HG03280 (cell line): ENCODE measurements at regions not wholly inside any gene's neighbourhood (a gene's known extent, or its start where the extent isn't known, plus 50 kb on each side); places are given as distances from the start of the nearest gene placed in this dataset.

Experiments used
- ATAC-seq: cut with Tn5 transposase; IDR thresholded peaks from one replicate; pipeline ENCODE4 v1.9.1; 2021; ENCODE audit warnings: mild to moderate bottlenecking, moderate library complexity; ENCODE audit not compliant: unreplicated experiment

DNA sequence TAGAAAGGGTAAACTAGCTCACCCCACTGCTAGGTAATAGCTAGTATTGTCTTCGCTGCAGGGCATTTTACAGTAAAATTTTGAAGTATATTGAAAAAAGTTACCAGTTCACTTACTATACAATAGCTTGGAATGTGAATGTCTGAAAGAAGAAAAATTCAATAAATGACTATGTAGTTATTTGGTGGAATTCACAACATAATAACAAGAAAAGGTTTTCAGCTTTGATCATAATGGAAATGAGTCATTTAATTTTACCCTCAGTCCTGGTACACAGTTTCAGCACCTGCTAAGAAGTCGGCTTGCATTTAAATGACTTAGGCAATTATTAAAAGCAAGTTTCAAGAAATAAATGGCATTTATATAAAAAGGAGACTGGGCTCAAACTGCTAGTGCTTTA is 90.4 kb downstream of the NUP35 start:
- ATAC-seq = peak; percentile 68

DNA sequence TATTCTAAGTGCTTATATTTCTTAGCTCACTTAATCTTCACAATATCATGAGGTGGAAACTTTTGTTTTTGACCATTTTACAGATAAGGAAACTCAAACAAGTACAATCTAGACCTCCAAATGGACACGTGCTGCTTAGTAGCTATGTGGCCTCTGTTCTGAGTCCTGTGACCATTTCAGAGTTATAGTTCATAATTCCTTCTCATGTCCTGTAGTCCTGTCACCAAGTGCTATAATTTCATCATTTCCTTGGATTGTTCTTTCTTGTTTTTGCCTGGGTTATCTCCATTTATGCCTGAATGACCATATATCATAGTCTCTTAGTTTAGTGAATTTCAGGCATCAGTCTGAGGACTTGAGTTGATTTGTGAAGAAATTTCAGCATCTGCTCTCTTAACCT is 91.7 kb downstream of the NUP35 start:
- no peak for ATAC-seq

DNA sequence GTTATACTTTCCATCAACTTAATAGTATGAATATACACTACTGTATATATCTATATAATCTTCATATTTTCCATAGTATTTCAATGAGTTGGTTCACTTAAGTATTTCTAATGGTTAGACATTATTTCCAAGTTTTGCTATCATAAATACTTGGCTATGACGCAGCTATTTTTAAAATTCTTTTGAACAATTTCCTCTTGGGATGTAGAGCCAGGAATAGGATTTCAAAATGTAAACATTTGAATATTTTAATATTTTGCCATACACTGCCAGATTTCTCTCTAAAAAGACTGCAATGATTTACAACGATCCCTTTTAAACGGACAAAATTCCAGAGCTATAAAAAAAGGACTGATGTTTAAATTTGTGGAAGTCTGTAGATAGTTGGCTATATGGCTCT is 95.6 kb downstream of the NUP35 start:
- ATAC-seq = no peak

DNA sequence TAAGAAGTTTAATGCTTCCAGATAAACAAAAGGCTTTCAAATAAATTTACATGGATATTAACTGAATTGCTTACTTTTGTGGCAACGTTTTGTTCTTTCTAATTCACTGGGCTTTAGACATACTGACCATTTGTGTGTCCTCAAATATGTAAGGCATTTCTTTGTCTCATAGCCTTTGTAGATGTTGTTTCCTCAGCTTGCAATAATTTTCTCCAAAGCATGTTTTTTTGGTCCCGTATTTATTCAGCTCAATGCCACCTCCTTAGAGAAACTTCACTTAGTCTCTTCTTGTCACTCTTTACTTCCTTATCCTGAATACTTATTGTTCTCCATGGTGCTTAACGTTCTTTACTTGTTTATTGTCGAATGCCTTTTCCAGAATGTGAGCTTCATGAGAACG is 98.5 kb downstream of the NUP35 start:
- ATAC-seq = no peak

DNA sequence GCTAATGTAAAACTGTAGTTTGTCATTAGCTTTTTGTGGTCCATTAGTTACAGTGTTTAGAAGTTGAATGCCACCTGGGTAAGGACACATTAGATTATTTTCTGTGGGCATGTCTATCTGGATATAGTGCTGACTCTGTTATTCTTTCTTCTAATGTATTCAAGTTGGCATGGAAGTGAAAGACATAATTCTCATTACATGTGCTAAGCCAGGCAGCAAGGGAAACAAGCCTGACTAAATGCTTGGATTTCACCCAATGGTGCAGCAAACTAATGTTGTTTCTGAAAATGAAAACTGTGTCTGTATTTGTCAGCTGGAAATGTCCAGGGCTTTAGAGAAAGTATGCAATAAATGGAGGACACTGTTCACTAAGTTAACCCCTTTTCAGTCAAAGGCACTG is 100.7 kb downstream of the NUP35 start:
- no peak for ATAC-seq

DNA sequence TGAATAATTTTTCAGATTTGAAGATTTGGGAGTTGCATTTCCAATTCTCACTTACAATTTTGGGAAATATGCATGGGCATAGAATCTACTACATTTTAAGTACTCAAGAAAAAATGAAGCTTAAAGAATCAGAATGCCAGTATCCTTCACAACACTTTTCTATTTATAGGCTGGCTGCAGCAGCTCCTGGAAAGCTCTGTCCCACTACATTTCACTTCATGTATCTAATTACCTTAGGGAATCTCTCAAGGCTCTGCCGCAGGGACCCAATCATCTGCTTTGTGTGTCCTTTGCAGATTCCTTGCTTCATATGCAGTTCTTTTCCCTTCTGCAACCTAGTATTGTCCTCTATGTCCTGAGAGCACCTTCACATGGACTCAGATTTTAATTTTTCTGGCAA is 102.9 kb downstream of the NUP35 start:
- ATAC-seq = no peak

DNA sequence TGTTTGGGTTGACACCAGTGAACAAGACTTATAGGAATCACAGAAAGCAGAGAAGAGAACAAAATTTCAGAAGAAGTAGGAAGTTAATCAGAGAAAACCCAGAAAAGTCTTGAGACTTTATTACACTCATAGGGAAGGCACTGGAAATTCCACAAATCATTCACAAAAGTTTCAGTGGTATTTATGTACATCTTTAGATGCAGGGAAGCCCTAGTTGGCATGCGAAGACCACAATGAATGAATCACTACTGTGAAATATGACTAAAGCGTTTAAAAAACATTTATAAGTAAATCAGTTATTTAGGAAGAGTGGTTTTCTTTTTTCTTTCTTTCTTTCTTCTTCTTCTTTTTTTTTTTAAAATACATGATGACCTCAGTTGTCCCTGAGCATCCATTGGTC is 105.1 kb downstream of the NUP35 start:
- no peak for ATAC-seq

DNA sequence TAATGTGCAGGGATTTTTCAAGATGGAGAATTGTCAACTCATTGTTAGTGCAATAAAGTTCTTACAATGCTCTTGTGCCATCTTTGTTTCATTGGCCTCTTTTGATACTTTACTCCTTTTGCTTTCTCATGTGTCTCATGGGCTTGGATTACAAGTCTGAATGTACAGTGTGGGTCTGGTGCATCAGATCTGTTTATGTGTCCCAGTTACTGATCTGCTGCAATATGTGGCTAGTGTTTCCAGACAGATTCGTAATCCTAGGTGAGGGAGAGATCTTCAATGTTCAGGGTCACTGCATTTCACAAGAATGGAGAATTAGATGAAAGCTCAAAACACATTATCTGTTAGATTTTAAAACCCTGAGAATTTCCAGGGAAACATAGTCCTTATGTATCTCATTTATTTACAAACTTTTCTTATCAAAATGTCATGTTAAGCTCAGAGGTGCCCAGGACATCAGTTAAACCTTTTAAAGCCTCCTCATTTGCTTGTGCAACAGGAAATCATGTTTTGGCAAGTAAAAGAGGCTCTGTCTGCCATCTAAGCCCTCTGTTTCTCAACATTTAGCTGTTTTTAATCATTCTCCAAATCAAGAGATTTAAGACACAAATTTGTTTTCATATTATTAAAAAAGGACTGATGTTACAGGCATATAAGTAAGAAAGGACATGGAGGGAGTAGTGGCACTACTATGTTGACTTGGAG is 108.1 kb downstream of the NUP35 start:
- no peak for ATAC-seq

DNA sequence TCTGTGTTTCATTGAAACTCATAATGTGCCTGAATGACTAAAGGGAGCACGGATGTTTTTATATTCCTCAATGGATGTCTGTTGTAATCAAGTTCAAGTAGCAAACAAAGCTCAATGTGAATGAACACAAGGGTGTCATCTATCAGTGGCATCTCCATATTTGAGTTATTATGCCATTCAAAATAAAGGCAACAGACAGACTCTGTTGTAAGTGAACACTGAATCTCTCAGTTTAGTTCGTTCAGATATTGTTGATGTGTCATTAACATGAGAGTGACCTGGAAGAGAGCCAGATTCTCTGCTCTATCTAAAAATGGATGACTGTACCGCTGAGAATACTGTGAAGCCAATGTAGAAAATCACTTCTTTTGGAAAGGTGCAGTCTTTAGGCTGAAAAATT is 118.7 kb downstream of the NUP35 start:
- no peak for ATAC-seq

DNA sequence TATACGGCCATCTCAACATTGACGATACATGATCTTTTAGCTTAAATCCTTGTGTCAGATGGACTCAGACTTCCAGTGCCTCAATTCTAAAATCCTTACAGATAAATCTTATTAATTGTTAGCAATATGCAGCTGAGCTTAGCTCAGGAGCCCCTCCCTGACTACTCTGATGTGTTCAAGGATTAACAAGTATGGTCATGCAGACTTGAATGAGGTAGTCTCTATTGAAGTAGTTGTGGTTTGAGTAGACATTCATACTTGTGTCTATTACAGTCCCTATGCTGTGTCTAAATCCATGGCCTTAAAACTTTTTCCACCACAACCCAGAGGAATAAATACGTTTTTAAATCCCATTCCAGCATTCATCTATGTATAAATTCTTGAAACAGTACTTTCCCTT is 119.5 kb downstream of the NUP35 start:
- no peak for ATAC-seq

DNA sequence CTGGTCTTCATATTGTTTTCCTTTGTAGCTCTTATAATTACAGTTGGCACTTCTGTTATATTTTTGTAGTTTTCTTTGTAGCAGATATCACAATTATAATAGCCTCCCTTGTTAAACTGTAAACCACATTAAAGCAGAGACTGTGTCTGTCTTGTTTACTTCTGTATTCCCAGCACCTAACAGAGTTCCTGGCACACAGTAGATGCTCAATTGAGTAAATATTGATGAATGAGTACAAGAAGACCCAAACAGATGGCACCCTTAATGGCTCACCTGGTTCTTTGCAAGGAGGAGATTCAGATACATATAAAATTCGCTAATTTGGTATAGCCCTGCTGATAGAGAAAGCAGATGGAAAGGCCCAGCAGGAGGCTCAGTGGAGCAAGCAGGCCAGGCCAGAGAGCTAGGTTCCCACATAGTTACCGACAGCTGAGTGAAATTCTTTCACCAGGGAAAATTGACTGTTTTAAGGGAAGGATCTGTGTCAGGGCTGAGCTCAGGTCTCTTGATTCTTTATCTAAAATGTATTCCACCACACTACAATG is 120.1 kb downstream of the NUP35 start:
- no peak for ATAC-seq

DNA sequence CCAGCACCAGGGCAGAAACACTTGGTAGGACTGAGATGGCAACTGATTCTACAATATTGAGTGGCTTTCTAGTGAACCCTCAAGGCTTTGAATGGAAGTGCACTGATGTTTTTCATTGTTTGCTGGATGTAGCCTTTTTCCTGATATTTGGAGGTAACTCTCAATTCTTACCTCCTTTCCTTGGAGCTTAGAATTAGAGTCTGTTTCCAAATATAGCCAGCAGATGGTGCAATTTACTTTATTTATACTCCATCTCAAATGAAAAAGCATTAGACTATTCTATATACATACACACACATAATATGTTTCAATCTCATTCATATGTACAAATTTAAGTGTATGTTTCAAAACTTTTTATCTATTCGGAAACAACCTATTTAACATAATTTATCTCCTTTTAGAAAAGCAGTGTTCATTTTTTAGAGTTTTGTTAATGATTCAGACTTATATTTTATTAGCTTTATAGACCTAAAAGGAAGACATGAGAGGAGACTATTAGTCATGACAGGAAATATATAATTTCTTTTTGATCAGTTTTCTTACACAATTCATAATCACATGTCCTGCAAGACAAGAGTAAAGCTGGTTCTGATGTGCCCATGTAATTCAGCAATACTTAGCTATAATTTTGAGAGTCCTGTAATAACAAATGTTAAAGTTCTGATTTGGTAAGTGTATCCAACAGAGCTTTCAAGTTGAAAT is 124.8 kb downstream of the NUP35 start:
- ATAC-seq = no peak

DNA sequence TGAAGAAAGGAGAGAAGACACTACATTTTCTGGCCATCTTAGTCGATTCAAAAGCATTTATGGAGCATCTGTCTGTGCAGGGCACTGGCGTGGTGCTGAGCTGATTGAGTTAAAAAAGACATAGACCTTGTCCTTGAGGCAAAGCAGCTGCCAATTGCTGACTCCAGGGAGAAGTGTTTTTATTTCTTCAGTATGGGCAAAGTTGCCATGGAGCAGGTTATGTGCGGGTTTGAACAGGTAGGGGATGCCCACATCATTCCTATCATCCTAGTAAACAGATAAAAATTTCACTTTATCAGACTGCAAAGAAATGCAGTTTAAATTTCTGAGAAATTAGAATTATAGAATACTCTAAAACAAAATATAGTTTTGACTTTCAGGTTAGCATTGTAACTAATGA is 125.8 kb downstream of the NUP35 start:
- ATAC-seq = no peak

DNA sequence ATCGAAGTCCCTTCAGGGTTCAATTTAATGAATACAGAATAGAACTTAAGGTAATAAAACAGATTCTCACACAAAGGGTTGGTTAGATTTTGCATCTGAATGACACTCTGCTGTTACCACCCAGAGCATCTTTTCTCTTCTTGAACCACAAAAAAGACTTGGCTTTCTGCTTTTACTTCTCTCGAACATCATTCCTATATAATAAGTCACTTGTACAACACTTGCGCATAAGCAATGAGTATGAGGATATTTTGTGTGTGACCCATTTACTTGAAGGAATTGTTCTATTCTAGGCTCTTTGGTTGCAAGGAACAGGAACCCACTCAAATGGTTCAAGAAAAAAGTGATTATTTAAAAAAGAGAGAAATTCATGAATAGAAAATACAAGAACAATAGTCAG is 126.2 kb downstream of the NUP35 start:
- ATAC-seq = no peak

DNA sequence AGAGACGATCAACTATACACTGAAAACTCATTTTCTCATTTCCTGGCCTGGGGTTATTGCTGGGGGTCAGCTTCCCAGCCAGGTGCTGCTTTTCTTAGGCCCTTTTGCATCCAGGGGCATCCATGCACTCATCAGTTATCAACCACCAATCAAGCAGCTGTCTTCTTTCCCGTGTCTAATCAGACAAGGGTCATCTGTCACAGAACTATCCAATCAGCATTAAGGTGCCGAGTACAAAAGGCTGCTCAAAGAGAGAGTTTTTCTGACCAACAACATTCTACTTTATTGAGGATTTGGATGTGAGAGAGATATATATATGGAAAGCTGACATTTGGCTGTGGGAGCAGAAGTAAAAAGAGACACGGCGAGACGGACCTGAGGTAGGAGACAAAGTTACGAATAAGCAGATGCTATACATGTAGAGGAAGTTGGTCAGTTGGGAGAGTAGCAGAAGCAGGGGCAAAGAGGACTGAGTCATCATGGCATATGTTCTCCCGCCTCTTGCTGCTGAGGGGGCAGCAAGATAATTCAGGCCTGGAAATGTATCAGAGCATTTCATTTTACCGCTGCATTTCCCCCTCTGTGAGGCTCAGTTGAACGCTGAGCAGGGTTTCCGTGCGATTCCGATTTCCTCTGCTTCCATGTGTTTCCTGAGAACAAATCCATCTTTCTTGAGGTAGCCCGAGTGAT is 129.3 kb downstream of the NUP35 start:
- no peak for ATAC-seq

DNA sequence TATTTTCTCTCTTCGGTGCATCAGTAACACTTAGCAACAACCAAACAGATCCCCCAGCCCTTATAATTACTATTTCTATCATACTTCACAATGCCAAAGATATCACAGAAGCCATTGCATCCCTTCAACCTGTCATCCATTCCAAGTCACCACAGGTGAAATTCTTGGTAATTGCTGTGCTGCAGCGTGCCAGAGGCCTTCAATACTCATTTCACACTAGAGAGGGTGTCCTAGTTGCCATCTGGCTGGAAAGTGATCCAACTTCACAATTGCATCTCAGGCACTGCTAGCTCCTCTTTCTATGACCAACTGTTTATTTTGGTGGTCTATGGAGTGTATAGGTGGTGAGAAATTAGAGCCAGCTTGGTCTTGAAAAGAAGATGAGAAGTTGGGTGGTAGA is 131.2 kb downstream of the NUP35 start:
- no peak for ATAC-seq

DNA sequence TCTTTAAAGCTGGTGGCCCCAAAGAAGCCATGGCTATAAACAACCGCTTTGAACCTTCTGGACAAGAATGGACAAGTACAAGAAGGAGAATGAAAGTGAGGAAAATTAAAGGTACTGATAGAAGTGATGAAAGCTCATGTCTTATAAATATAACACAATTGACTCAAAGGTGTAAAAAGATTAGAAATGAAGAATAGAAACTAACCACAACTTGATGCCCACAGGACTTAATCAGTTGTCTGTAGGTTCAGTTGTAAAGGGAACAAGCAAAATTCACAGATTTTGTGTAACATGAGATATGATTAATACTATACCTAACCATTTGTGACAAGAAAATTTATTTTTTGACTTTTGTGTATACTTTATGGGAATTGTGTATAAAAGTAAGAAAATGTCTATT is 135.7 kb downstream of the NUP35 start:
- no peak for ATAC-seq

DNA sequence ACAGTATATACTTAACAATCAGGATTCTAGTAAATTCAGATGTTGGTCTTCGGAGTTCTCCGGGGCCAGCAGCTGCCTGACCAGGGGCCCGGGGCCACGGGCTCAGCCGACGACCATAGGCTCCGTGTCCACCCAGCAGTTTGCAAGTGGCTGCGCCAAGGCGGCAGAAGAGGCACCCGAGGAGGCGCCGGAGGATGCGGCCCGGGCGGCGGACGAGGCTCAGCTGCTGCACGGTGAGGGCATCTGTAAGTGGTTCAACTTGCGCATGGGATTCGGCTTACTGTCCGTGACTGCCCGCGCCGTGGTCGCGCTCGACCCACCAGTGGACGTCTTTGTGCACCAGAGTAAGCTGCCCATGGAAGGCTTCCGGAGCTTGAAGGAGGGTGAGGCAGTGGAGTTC is 136.3 kb downstream of the NUP35 start:
- ATAC-seq = no peak

DNA sequence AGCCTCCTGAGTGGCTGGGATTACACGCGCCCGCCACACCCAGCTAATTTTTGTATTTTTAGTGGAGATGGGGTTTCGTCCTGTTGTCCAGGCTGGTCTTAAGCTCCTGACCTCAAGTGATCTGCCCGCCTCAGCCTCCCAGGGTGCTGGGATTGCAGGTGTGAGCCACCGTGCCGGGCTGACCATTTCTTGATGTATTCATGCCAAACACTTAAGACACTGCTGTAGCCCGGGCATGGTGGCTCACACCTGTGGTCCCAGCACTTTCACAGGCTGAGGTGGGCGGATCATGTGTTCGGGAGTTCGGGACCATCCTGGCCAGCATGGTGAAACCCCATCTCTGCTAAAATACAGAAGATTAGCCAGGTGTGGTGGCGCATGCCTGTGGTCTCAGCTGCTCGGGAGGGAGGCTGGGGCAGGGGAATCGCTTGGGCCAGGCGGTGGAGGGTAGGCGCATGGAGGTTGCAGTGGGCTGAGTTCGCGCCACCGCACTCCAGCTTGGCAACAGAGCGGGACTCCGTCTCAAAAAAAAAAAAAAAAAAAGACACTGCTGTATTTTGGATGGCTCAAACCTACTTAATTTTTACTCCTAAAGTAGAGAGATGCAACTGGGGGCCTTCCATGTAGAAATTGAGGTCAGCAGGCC is 140.8 kb downstream of the NUP35 start:
- ATAC-seq = no peak

DNA sequence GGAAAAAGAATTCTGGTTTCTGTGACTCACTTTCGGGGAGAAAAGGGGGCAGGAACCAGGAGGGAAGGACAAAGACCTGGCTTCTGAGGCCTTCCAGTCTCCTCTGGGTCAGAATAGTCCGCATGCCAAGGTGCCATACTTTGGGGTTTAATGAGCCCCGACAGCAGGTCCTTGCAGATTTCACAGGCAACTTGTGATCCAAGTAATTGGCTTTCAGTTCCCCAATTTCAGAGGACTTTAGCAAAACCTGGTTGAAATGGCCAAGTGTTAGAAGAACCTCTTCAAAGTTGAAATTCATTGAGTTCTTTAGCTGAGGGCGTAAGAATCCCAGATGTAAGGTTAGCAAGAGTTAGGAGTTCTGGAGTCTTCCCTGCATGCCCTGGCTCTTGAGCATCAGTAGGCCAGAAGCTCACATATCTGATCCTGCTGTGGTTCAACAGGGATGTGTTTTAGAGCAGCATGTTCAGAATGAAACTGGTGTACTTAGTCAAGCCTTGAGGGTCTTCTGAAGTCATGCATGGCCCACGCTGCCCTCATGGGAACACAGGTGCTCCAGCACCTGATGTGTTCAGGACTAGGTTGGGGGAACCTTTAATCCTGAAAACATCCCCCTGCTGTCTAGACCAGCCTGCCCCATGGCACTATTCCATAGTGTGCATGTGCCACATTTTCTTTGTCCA is 143.0 kb downstream of the NUP35 start:
- no peak for ATAC-seq

DNA sequence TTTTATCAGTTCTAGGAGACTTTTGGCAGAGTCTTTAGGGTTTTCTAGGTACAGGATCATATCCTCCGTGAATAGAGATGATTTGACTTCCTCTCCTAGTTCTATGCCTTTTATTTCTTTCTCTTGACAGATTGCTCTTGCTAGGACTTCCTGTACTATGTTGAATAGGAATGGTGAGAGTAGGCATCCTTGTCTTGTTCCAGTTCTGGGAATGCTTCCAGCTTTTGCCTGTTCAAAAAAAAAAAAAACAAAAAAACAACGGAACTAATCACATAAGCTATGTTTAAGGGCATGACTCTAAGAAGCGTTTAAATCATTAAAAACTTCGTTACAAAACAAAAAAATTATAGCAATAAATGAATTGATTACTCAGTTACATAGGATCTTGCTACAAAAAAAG is 145.7 kb downstream of the NUP35 start:
- ATAC-seq = no peak
